Ascending aorta (tissue), 2 donors: ENCODE measurements at regions not wholly inside any gene's neighbourhood (a gene's known extent, or its start where the extent isn't known, plus 50 kb on each side); places are given as distances from the start of the nearest gene placed in this dataset.

ENCODE experiments used
- DNase-seq, 2 donors: peaks; one replicate each; pipeline ENCODE4 v3.0.0-alpha.2; 2019; ENCODE audit warnings: low spot score in 2 of 2
- H3K27ac ChIP-seq, 2 donors: fragments of 200-600 bp; sonication (generic); one replicate each; pipeline ENCODE4 v1.5.1; 2016 to 2017; ENCODE audit warnings: mild to moderate bottlenecking in 1 of 2
- H3K27me3 ChIP-seq: fragments of 200-600 bp; sonication (generic); one replicate; pipeline ENCODE4 v1.5.1; 2017
- H3K36me3 ChIP-seq, 2 donors: fragments of 200-600 bp; sonication (generic); one replicate each; pipeline ENCODE4 v1.5.1; 2016
- H3K4me1 ChIP-seq, 2 donors: fragments of 200-600 bp; sonication (generic); one replicate each; pipeline ENCODE4 v1.5.1; 2016 to 2017; ENCODE audit warnings: mild to moderate bottlenecking in 1 of 2
- H3K4me3 ChIP-seq, 2 donors: fragments of 200-600 bp; sonication (generic); one replicate each; pipeline ENCODE4 v1.5.1; 2016 to 2017; ENCODE audit warnings: mild to moderate bottlenecking in 1 of 2
- H3K9me3 ChIP-seq, 2 donors: fragments of 200-600 bp; sonication (generic); one replicate each; pipeline ENCODE4 v1.5.1; 2016
- CTCF ChIP-seq, 3 experiments: fragments of 200-600 bp in 2 of 3; fragments of 450-650 bp in 1 of 3; sonication (generic) in 2 of 3; IDR thresholded peaks; one replicate each; pipeline ENCODE4 v1.5.1; 2016 to 2019; ENCODE audit warnings: antibody characterized with exemption in 3 of 3, mild to moderate bottlenecking in 1 of 3, moderate library complexity in 1 of 3
- intact Hi-C: fragments of 100-400 bp; cut with DNase I; formaldehyde crosslinking; loops from one replicate; pipeline ENCODE4 v1.15.1; 2023

GRCh38 chr17:69960755-69961154 is 114.3 kb upstream of the KCNJ16 start:
- Histone ChIP-seq H3K4me3 (no peak overlapping the region), H3K4me1 (no peaks in the 10 kb centered on the region), H3K27me3 (no peaks in the 10 kb centered on the region), H3K27ac (no peak overlapping the region), H3K9me3 (no peaks in the 10 kb centered on the region), H3K36me3 (no peaks in the 10 kb centered on the region)
- DNase-seq: no peak
- intact Hi-C loops: no loop called here
- TF ChIP-seq CTCF (IDR thresholded peaks at IDR 0.05): no peak

- H3K36me3 ChIP-seq: no peaks in the 10 kb centered on the region
- H3K27ac ChIP-seq: no peak overlapping the region
- no peaks in the 10 kb centered on the region for H3K9me3 ChIP-seq
- H3K4me1 ChIP-seq: no peaks in the 10 kb centered on the region
- no peak for DNase-seq
- intact Hi-C loops: no loop called here
- H3K4me3 ChIP-seq: no peak overlapping the region
- no peak for TF ChIP-seq CTCF (IDR thresholded peaks at IDR 0.05)
- no peaks in the 10 kb centered on the region for H3K27me3 ChIP-seq
Observed at GRCh38 chr17:69961501-69962145, 113.4 kb upstream of the KCNJ16 start.

GRCh38 chr17:69962436-69962995 is 112.5 kb upstream of the KCNJ16 start:
- Histone ChIP-seq H3K36me3 (no peaks in the 10 kb centered on the region), H3K4me3 (no peak overlapping the region), H3K9me3 (no peaks in the 10 kb centered on the region), H3K27me3 (no peaks in the 10 kb centered on the region), H3K4me1 (no peaks in the 10 kb centered on the region), H3K27ac (no peak overlapping the region)
- intact Hi-C loops: no loop called here
- DNase-seq: no peak
- TF ChIP-seq CTCF (IDR thresholded peaks at IDR 0.05): no peak

- Histone ChIP-seq H3K27me3 (no peaks in the 10 kb centered on the region), H3K36me3 (no peaks in the 10 kb centered on the region), H3K4me3 (no peak overlapping the region), H3K27ac (no peak overlapping the region), H3K4me1 (no peaks in the 10 kb centered on the region), H3K9me3 (no peaks in the 10 kb centered on the region)
- intact Hi-C loops: no loop called here
- no peak for TF ChIP-seq CTCF (IDR thresholded peaks at IDR 0.05)
- DNase-seq: no peak
Observed at GRCh38 chr17:69967910-69968411, 107.1 kb upstream of the KCNJ16 start.

- H3K36me3 ChIP-seq: no peaks in the 10 kb centered on the region
- no peak for DNase-seq
- H3K27ac ChIP-seq: no peak overlapping the region
- intact Hi-C loops: no loop called here
- TF ChIP-seq CTCF (IDR thresholded peaks at IDR 0.05): no peak
- no peaks in the 10 kb centered on the region for H3K27me3 ChIP-seq
- no peaks in the 10 kb centered on the region for H3K4me1 ChIP-seq
- no peaks in the 10 kb centered on the region for H3K9me3 ChIP-seq
- H3K4me3 ChIP-seq: no peak overlapping the region
Observed at GRCh38 chr17:69969897-69970296, 105.1 kb upstream of the KCNJ16 start.
